ENCODE measurements at regions not wholly inside any gene's neighbourhood (a gene's known extent, or its start where the extent isn't known, plus 50 kb on each side); places are given as distances from the start of the nearest gene placed in this dataset.

DNA sequence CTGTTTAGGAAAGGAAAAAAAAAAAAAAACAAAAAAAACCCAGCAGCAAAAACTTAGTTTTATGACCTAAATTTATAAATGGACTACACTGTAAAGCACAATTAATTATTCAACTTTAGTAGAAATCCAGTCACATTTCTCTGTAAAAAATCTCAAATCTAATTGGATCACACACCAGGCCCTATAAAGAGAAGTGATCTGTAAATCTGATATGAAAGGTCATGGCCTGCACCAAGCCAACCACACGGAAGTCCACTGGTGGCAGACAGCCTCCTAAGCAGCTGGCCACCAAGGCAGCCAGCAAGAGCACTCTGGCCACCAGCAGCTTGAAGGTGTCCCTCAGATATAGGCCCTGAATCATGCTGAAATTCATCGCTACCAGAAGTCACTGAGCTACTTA is 131.6 kb downstream of the HFE start:
- TF ChIP-seq EZH2 (IDR thresholded peaks at IDR 0.05; ENCODE audit: borderline replicate concordance, low read length): no peak
- TF ChIP-seq, protein P1, sequence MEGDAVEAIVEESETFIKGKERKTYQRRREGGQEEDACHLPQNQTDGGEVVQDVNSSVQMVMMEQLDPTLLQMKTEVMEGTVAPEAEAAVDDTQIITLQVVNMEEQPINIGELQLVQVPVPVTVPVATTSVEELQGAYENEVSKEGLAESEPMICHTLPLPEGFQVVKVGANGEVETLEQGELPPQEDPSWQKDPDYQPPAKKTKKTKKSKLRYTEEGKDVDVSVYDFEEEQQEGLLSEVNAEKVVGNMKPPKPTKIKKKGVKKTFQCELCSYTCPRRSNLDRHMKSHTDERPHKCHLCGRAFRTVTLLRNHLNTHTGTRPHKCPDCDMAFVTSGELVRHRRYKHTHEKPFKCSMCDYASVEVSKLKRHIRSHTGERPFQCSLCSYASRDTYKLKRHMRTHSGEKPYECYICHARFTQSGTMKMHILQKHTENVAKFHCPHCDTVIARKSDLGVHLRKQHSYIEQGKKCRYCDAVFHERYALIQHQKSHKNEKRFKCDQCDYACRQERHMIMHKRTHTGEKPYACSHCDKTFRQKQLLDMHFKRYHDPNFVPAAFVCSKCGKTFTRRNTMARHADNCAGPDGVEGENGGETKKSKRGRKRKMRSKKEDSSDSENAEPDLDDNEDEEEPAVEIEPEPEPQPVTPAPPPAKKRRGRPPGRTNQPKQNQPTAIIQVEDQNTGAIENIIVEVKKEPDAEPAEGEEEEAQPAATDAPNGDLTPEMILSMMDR (conservative IDR thresholded peaks at IDR 0.05 in 1 of 2, IDR thresholded peaks at IDR 0.05 in 1 of 2; ENCODE audit: extremely low read depth in 1 of 2, insufficient read depth in 1 of 2, low read depth in 1 of 2, low read length in 2 of 2): no peak
